Mesendoderm (in vitro differentiated cells): ENCODE measurements at regions not wholly inside any gene's neighbourhood (a gene's known extent, or its start where the extent isn't known, plus 50 kb on each side); places are given as distances from the start of the nearest gene placed in this dataset.

Experiments used
- DNase-seq: peaks from one replicate; pipeline ENCODE4 v3.0.0; 2013
- H2AK5ac ChIP-seq: 2 replicates; pipeline ENCODE4 v1.6.1; 2013; ENCODE audit warnings: low read length, inconsistent platforms
- H2BK120ac ChIP-seq: 2 replicates; pipeline ENCODE4 v1.6.1; 2013; ENCODE audit warnings: low read depth, mild to moderate bottlenecking, low read length, moderate library complexity, mixed read lengths
- H2BK15ac ChIP-seq: replicated peaks from 2 replicates; pipeline ENCODE4 v1.6.1; 2013; ENCODE audit warnings: low read depth, mild to moderate bottlenecking, moderate library complexity
- H2BK5ac ChIP-seq: 2 replicates; pipeline ENCODE4 v1.6.1; 2013; ENCODE audit warnings: low read length, inconsistent platforms
- H3K18ac ChIP-seq: 2 replicates; pipeline ENCODE4 v1.6.1; 2013; ENCODE audit warnings: mild to moderate bottlenecking, low read length, mixed read lengths
- H3K23ac ChIP-seq: one replicate; pipeline ENCODE4 v1.6.1; 2013; ENCODE audit warnings: low read length
- H3K27ac ChIP-seq: 2 replicates; pipeline ENCODE4 v1.5.1; 2013; ENCODE audit warnings: low read depth, mild to moderate bottlenecking, inconsistent platforms, low read length, moderate library complexity
- H3K27me3 ChIP-seq: 2 replicates; pipeline ENCODE4 v1.6.1; 2013; ENCODE audit warnings: low read length, control low read depth, mild to moderate bottlenecking, inconsistent platforms; ENCODE audit not compliant: insufficient read depth, poor library complexity
- H3K36me3 ChIP-seq: 2 replicates; pipeline ENCODE4 v1.6.1; 2013; ENCODE audit warnings: low read length, inconsistent platforms; ENCODE audit not compliant: control insufficient read depth, insufficient read depth
- H3K4ac ChIP-seq: one replicate; pipeline ENCODE4 v1.6.1; 2013; ENCODE audit warnings: low read depth, mild to moderate bottlenecking, low read length, moderate library complexity
- H3K4me1 ChIP-seq: 2 replicates; pipeline ENCODE4 v1.6.1; 2013; ENCODE audit warnings: low read depth, low read length, inconsistent platforms; ENCODE audit not compliant: control insufficient read depth
- H3K4me2 ChIP-seq: 2 replicates; pipeline ENCODE4 v1.6.1; 2013; ENCODE audit warnings: low read length
- H3K4me3 ChIP-seq: 2 replicates; pipeline ENCODE4 v1.5.1; 2013; ENCODE audit warnings: mild to moderate bottlenecking, low read length
- H3K56ac ChIP-seq: one replicate; pipeline ENCODE4 v1.6.1; 2013; ENCODE audit warnings: low read length
- H3K79me1 ChIP-seq: 2 replicates; pipeline ENCODE4 v1.6.1; 2013; ENCODE audit warnings: low read length, inconsistent platforms
- H3K79me2 ChIP-seq: 2 replicates; pipeline ENCODE4 v1.6.1; 2013; ENCODE audit warnings: mild to moderate bottlenecking, low read length; ENCODE audit not compliant: control insufficient read depth, insufficient read depth
- H3K9ac ChIP-seq: 2 replicates; pipeline ENCODE4 v1.6.1; 2013; ENCODE audit warnings: low read length, inconsistent platforms
- H4K5ac ChIP-seq: one replicate; pipeline ENCODE4 v1.6.1; 2013; ENCODE audit warnings: low read length
- H4K8ac ChIP-seq: one replicate; pipeline ENCODE4 v1.6.1; 2013; ENCODE audit warnings: low read depth, mild to moderate bottlenecking, control low read depth, low read length, moderate library complexity
- WGBS: extraction: QIAGEN DNeasy Blood & Tissue Kit; methylation state at CpG from one replicate; pipeline ENCODE4 v1.1.7; 2013; ENCODE audit warnings: low lambda C conversion rate, missing lambda C conversion rate; ENCODE audit not compliant: insufficient coverage; ENCODE audit errors: extremely low coverage; 5-methylcytosine and 5-hydroxymethylcytosine counted together

DNA sequence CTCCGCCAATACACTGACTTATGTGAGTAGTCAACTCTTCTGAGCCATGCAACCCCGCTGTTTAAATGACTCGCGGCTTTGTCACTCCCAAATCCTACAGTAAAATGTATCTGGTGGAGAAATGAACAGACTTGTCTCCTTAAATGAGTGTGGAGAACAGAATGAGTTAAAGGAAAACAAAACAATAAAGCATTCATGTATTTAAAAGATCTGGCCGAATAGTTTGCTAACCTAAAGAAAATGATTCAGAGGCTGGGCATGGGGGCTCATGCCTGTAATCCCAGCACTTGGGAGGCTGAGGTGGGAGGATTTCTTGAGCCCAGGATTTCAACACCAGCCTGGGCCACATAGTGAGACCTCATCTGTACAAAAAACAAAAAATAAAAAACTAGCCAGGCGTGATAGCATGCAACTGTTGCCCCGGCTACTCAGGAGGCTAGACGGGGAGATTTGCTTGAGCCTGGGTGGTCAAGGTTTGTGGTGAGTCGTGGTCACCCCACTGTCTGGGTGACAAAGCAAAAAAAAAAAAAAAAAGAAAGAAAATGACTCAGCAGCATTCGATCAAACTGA lies 86.5 kb upstream of the PFKP start:
- Histone ChIP-seq H3K23ac (no peak overlapping the region), H3K4me1 (no peaks in the 10 kb centered on the region), H3K9ac (no peak overlapping the region), H2BK15ac (no peak overlapping the region), H4K5ac (no peak overlapping the region), H3K79me1 (no peaks in the 10 kb centered on the region), H3K18ac (no peak overlapping the region), H4K8ac (no peak overlapping the region), H3K27me3 (no peaks in the 10 kb centered on the region), H2AK5ac (no peak overlapping the region), H3K4me3 (no peak overlapping the region), H2BK120ac (no peak overlapping the region), H3K27ac (no peak overlapping the region), H3K4ac (no peak overlapping the region), H3K79me2 (no peaks in the 10 kb centered on the region), H2BK5ac (no peak overlapping the region), H3K4me2 (no peak overlapping the region), H3K36me3 (no peaks in the 10 kb centered on the region), H3K56ac (no peak overlapping the region)
- DNase-seq, result peak; percentile 28
- no CpG with 5 or more reads among the region's 10 CpGs for WGBS

- WGBS, result no CpG with 5 or more reads among the region's 5 CpGs
- Histone ChIP-seq H3K27me3 (no peaks in the 10 kb centered on the region), H3K4me3 (no peak overlapping the region), H3K36me3 (no peaks in the 10 kb centered on the region), H2BK15ac (no peak overlapping the region), H3K18ac (no peak overlapping the region), H3K79me2 (no peaks in the 10 kb centered on the region), H3K9ac (no peak overlapping the region), H3K56ac (no peak overlapping the region), H4K5ac (no peak overlapping the region), H2AK5ac (no peak overlapping the region), H3K4me2 (no peak overlapping the region), H2BK120ac (no peak overlapping the region), H3K23ac (no peak overlapping the region), H3K4me1 (no peaks in the 10 kb centered on the region), H2BK5ac (no peak overlapping the region), H3K4ac (no peak overlapping the region), H3K27ac (no peak overlapping the region), H4K8ac (no peak overlapping the region), H3K79me1 (no peaks in the 10 kb centered on the region)
- no peak for DNase-seq
These were observed 87.2 kb upstream of the PFKP start for GRCh38 chr10:2980116-2980515.

GRCh38 chr10:2979306-2979705 lies 88.0 kb upstream of the PFKP start:
- Histone ChIP-seq H3K79me1 (no peaks in the 10 kb centered on the region), H3K27me3 (no peaks in the 10 kb centered on the region), H2BK15ac (no peak overlapping the region), H3K18ac (no peak overlapping the region), H3K79me2 (no peaks in the 10 kb centered on the region), H3K4me1 (no peaks in the 10 kb centered on the region), H3K9ac (no peak overlapping the region), H3K27ac (no peak overlapping the region), H3K56ac (no peak overlapping the region), H3K4me2 (no peak overlapping the region), H4K5ac (no peak overlapping the region), H2BK120ac (no peak overlapping the region), H3K23ac (no peak overlapping the region), H4K8ac (no peak overlapping the region), H2BK5ac (no peak overlapping the region), H3K4ac (no peak overlapping the region), H2AK5ac (no peak overlapping the region), H3K4me3 (no peak overlapping the region), H3K36me3 (no peaks in the 10 kb centered on the region)
- WGBS, result no CpG with 5 or more reads among the region's 8 CpGs
- DNase-seq, result no peak

- Histone ChIP-seq H2AK5ac (no peak overlapping the region), H3K27ac (no peak overlapping the region), H3K36me3 (no peaks in the 10 kb centered on the region), H3K9ac (no peak overlapping the region), H3K23ac (no peak overlapping the region), H4K8ac (no peak overlapping the region), H4K5ac (no peak overlapping the region), H3K18ac (no peak overlapping the region), H3K56ac (no peak overlapping the region), H2BK5ac (no peak overlapping the region), H3K4me3 (no peak overlapping the region), H3K79me1 (no peaks in the 10 kb centered on the region), H3K27me3 (no peaks in the 10 kb centered on the region), H3K79me2 (no peaks in the 10 kb centered on the region), H3K4me1 (no peaks in the 10 kb centered on the region), H2BK120ac (no peak overlapping the region), H3K4me2 (no peak overlapping the region), H3K4ac (no peak overlapping the region), H2BK15ac (no peak overlapping the region)
- no CpG with 5 or more reads among the region's 8 CpGs for WGBS
- DNase-seq, result no peak
These were observed 88.6 kb upstream of the PFKP start for GRCh38 chr10:2978574-2979273.

DNA sequence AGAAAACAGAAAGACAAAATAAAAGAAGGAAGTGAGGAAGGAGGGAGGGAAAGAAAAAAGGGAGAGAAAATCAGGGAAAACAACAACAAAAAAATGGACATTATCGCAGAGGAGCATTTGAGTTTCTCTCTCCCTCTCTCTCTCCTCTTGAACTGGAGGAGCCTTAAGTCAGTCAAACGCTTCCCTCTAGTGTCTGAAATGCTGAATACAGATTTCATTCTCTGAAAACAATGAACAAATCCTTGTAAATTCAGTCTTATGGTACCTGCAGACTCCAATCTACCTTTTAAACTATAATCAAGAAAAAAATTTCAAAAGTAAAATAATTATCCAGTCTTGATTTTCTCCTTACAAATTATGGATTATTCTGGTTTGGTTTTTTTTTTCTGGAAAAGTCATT lies 89.2 kb upstream of the PFKP start:
- Histone ChIP-seq H3K18ac (no peak overlapping the region), H3K4me1 (no peaks in the 10 kb centered on the region), H2BK15ac (no peak overlapping the region), H3K4me3 (no peak overlapping the region), H3K79me1 (no peaks in the 10 kb centered on the region), H3K56ac (no peak overlapping the region), H3K9ac (no peak overlapping the region), H4K8ac (no peak overlapping the region), H2BK5ac (no peak overlapping the region), H3K4ac (no peak overlapping the region), H3K27ac (no peak overlapping the region), H3K36me3 (no peaks in the 10 kb centered on the region), H2BK120ac (no peak overlapping the region), H3K27me3 (no peaks in the 10 kb centered on the region), H2AK5ac (no peak overlapping the region), H4K5ac (no peak overlapping the region), H3K79me2 (no peaks in the 10 kb centered on the region), H3K4me2 (no peak overlapping the region), H3K23ac (no peak overlapping the region)
- WGBS, result no CpG with 5 or more reads among the region's 2 CpGs
- DNase-seq, result peak; percentile 78
